ENCODE measurements at regions not wholly inside any gene's neighbourhood (a gene's known extent, or its start where the extent isn't known, plus 50 kb on each side); places are given as distances from the start of the nearest gene placed in this dataset.

DNA sequence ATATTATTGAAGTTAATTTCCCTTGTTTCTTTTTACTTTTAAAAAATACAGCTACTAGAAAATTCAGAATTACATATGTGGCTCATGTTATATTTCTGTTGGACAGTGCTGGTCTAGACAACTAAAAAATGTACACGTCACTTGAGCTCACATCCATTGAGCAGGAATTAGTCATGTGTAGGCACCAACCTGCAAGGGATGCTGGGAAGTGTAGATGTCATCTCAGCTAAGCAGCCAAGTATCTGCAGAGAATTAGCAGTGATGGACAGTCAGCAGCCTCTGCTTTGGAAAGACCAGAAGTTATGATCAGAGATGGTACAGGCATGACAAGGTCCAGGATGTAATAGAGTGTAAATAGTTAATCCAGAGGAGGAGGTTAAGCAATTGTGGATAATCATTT is 87.1 kb upstream of the HS3ST2 start:
- DNase-seq, result no peak
- H3K36me3 ChIP-seq (replicated peaks), result no peaks in the 10 kb centered on the region
- in situ Hi-C loops (cut with HindIII; ENCODE audit: low pct_ligation_motif_present, low sequenced_read_pairs), result no loop called here
- no peak overlapping the region for H3K27ac ChIP-seq
- H3K27me3 ChIP-seq (replicated peaks), result no peaks in the 10 kb centered on the region
- TF ChIP-seq, protein P1, sequence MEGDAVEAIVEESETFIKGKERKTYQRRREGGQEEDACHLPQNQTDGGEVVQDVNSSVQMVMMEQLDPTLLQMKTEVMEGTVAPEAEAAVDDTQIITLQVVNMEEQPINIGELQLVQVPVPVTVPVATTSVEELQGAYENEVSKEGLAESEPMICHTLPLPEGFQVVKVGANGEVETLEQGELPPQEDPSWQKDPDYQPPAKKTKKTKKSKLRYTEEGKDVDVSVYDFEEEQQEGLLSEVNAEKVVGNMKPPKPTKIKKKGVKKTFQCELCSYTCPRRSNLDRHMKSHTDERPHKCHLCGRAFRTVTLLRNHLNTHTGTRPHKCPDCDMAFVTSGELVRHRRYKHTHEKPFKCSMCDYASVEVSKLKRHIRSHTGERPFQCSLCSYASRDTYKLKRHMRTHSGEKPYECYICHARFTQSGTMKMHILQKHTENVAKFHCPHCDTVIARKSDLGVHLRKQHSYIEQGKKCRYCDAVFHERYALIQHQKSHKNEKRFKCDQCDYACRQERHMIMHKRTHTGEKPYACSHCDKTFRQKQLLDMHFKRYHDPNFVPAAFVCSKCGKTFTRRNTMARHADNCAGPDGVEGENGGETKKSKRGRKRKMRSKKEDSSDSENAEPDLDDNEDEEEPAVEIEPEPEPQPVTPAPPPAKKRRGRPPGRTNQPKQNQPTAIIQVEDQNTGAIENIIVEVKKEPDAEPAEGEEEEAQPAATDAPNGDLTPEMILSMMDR (IDR thresholded peaks at IDR 0.05; ENCODE audit: low read depth, low read length, missing control alignments), result no peak
- H3K4me3 ChIP-seq (ENCODE audit: low read depth, low read length), result no peak overlapping the region

DNA sequence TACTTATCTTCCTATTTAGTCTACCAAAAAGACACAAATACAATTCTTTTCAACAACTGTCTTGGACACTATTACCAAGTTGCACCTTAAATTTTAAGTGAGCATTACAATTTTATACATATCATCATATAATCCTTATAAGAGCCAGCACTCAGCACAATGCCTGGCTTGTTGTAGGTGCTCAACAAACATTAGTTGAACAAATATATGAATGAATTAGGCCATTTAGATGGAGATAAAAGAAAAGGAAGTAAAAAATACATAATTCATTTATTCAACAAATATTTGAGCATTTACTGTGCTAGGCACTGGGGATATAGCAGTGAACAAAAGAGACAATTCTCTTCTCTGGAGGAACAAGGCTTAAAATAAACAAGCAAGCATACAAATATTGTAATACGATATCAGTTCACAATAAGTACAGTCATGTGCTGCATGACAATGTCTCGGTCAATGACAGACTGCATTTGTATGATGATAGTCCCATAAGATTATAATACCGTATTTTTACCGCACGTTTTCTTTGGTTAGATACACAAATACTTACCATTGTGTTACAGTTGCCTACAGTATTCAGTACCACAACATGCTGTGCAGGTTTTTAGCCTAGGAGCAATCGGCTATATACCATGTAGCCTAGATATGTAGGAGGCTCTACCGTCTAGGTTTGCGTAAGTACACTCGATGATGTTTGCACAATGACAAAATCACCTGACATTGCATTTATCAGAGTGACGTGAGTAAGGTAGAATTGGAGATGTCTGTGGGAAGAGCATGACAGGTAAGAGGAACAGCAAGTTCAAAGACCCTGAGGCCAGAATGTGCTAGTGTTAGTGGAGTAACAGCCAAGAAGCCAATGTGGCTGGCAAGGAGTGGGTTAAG is 86.4 kb upstream of the HS3ST2 start:
- in situ Hi-C loops (cut with HindIII; ENCODE audit: low pct_ligation_motif_present, low sequenced_read_pairs), result no loop called here
- Histone ChIP-seq H3K4me3 (ENCODE audit: low read depth, low read length) (no peak overlapping the region), H3K36me3 (replicated peaks) (no peaks in the 10 kb centered on the region), H3K27ac (no peak overlapping the region), H3K27me3 (replicated peaks) (no peaks in the 10 kb centered on the region)
- TF ChIP-seq, protein P1 (IDR thresholded peaks at IDR 0.05; ENCODE audit: low read depth, low read length, missing control alignments), result no peak
- DNase-seq, result no peak

DNA sequence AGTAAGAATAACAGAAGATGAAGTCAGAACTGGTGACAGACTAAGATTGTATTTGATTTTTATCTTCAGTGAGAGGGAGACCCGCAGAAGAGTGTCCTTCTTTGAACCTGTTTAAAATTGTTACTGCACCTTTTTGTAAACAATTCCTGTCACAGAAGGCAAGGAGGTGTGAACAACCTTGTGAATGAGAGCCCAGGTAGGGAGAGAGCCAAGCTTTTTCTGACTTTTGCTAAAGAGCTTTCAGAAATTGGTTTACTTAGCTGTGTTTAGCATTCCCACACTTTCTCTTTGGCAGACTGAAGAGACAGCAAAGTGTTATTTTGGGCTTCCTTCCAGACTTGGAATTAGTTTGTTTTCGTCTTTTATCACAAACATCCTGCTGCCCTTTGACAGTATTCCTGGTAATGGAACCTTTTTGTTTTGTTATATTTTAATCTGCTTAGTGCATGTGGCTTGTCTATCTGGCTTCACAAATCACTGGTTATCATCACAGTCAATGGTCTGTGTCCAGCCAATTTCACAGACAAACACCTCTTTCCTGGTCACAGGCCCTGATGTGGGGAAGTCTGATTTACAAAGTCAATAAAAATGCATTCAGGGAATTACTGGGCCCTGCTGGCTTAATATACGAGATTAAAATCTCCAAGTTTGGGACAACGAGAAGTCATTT is 85.7 kb upstream of the HS3ST2 start:
- in situ Hi-C loops (cut with HindIII; ENCODE audit: low pct_ligation_motif_present, low sequenced_read_pairs), result no loop called here
- TF ChIP-seq, protein P1 (IDR thresholded peaks at IDR 0.05; ENCODE audit: low read depth, low read length, missing control alignments), result no peak

DNA sequence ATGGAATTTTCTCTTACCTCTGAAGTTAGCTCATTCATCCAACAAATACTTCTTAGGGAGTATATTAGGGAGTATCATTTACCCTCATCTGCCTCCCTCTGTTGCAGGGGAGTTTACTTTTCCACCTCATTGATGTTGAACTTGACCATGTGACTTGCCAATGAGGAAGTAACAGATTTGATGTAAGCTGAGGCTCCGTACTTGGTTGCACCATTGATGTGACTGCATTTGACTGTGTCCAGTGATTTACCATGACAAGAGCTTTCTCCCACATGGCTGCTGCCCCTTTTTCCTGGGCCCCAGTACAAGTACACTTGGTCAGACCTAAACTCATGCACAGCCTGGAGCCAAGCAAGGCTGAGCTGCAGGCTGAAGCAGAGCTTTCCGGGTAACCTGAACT is 81.6 kb upstream of the HS3ST2 start:
- H3K27me3 ChIP-seq (replicated peaks), result no peaks in the 10 kb centered on the region
- no peak for DNase-seq
- no peak overlapping the region for H3K4me3 ChIP-seq (ENCODE audit: low read depth, low read length)
- H3K27ac ChIP-seq, result no peak overlapping the region
- H3K36me3 ChIP-seq (replicated peaks), result no peaks in the 10 kb centered on the region
- TF ChIP-seq, protein P1 (IDR thresholded peaks at IDR 0.05; ENCODE audit: low read depth, low read length, missing control alignments), result no peak
- in situ Hi-C loops (cut with HindIII; ENCODE audit: low pct_ligation_motif_present, low sequenced_read_pairs), result no loop called here

More for the DNA sequence above, 85.7 kb upstream of the HS3ST2 start:
- Histone ChIP-seq H3K4me3 (ENCODE audit: low read depth, low read length) (no peak overlapping the region), H3K27me3 (replicated peaks) (no peaks in the 10 kb centered on the region), H3K36me3 (replicated peaks) (no peaks in the 10 kb centered on the region), H3K27ac (no peak overlapping the region)
- DNase-seq, result no peak

DNA sequence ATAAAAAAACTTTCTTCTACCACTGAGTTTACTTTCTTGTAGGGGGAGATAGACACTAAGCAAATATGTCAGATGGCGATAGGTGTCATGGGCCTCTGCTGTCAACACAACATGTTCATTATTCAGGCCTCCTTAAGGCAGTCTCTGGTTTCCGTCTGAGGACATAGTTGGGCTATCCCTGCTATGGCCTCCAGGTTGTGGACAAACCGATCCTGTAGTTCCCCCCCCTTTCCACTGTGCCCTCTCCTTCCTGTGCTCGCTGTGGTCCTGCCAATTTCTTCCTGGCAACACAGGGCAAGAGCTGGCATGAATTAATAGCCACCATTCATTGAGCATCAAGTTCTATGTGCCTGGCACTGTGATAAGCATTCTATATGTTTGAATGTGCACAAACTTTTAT is 81.0 kb upstream of the HS3ST2 start:
- TF ChIP-seq, protein P1 (IDR thresholded peaks at IDR 0.05; ENCODE audit: low read depth, low read length, missing control alignments), result no peak
- no peaks in the 10 kb centered on the region for H3K36me3 ChIP-seq (replicated peaks)
- no peak overlapping the region for H3K4me3 ChIP-seq (ENCODE audit: low read depth, low read length)
- H3K27ac ChIP-seq, result no peak overlapping the region
- H3K27me3 ChIP-seq (replicated peaks), result no peaks in the 10 kb centered on the region
- in situ Hi-C loops (cut with HindIII; ENCODE audit: low pct_ligation_motif_present, low sequenced_read_pairs), result no loop called here
- no peak for DNase-seq
